Sigmoid colon (tissue), 6 donors: ENCODE measurements at regions not wholly inside any gene's neighbourhood (a gene's known extent, or its start where the extent isn't known, plus 50 kb on each side); places are given as distances from the start of the nearest gene placed in this dataset.

Source experiments
- DNase-seq: peaks from one replicate; pipeline ENCODE4 v3.0.0-alpha.2; 2019
- H3K27ac ChIP-seq, 4 donors: fragments of 200-600 bp; sonication (generic); one replicate each; pipeline ENCODE4 v1.5.1; 2016 to 2019; ENCODE audit warnings: mild to moderate bottlenecking in 1 of 4
- H3K27me3 ChIP-seq, 3 donors: fragments of 200-600 bp; sonication (generic); one replicate each; pipeline ENCODE4 v1.5.1; 2019; ENCODE audit warnings: mild to moderate bottlenecking in 1 of 3
- H3K36me3 ChIP-seq, 4 donors: fragments of 200-600 bp; sonication (generic); one replicate each; pipeline ENCODE4 v1.5.1; 2016 to 2019
- H3K4me1 ChIP-seq, 4 donors: fragments of 200-600 bp; sonication (generic); one replicate each; pipeline ENCODE4 v1.5.1; 2017 to 2019
- H3K4me3 ChIP-seq, 4 donors: fragments of 200-600 bp; sonication (generic); one replicate each; pipeline ENCODE4 v1.5.1; 2017 to 2019; ENCODE audit warnings: mild to moderate bottlenecking in 2 of 4, moderate library complexity in 1 of 4
- H3K9me3 ChIP-seq, 4 donors: fragments of 200-600 bp in 3 of 4; sonication (generic) in 3 of 4; one replicate each; pipeline versions ENCODE4 v1.5.1 to v1.6.1; 2013 to 2019
- CTCF ChIP-seq, 4 experiments: fragments of 450-650 bp in 3 of 4; fragments of 200-600 bp in 1 of 4; IDR thresholded peaks; one replicate each; pipeline ENCODE4 v1.5.1; 2016 to 2019; ENCODE audit warnings: antibody characterized with exemption in 4 of 4, mild to moderate bottlenecking in 3 of 4, moderate library complexity in 2 of 4
- EP300 ChIP-seq, 4 donors: sonication (generic); formaldehyde crosslinking; IDR thresholded peaks; one replicate each; pipeline ENCODE4 v1.6.1; 2017; ENCODE audit warnings: antibody characterized with exemption in 4 of 4
- POLR2A ChIP-seq, 2 donors: fragments of 450-650 bp; IDR thresholded peaks; one replicate each; pipeline ENCODE4 v1.6.1; 2016; ENCODE audit warnings: antibody characterized with exemption in 2 of 2, mild to moderate bottlenecking in 2 of 2, moderate library complexity in 2 of 2
- POLR2AphosphoS5 ChIP-seq, 4 donors: sonication (generic); formaldehyde crosslinking; IDR thresholded peaks; one replicate each; pipeline ENCODE4 v1.6.1; 2017; ENCODE audit warnings: antibody characterized with exemption in 4 of 4
- WGBS, 2 donors: extraction: QIAGEN DNeasy Blood & Tissue Kit; methylation state at CpG; one replicate each; pipeline ENCODE4 v1.1.7; 2013; 5-methylcytosine and 5-hydroxymethylcytosine counted together
- intact Hi-C: fragments of 100-400 bp; cut with DNase I; formaldehyde crosslinking; loops from one replicate; pipeline ENCODE4 v1.15.1; 2023
- donor health status: healthy with polysubstance abuse.
- donor health status: healthy.

GRCh38 chr2:19559596-19560240 lies 201.3 kb upstream of the OSR1 start:
- TF ChIP-seq CTCF (IDR thresholded peaks at IDR 0.05) = no peak
- TF ChIP-seq POLR2A (IDR thresholded peaks at IDR 0.05) = no peak
- TF ChIP-seq POLR2AphosphoS5 (IDR thresholded peaks at IDR 0.05) = no peak
- no peak for TF ChIP-seq EP300 (IDR thresholded peaks at IDR 0.05)
- Histone ChIP-seq H3K9me3 (no peaks in the 10 kb centered on the region), H3K4me1 (no peaks in the 10 kb centered on the region), H3K27me3 (no peaks in the 10 kb centered on the region), H3K27ac (no peak overlapping the region), H3K36me3 (no peaks in the 10 kb centered on the region), H3K4me3 (no peak overlapping the region)
- intact Hi-C loops = no loop called here
- 17 to 42% methylated on average over 9 of the region's 9 CpGs for WGBS, 2 donors
- no peak for DNase-seq

GRCh38 chr2:19556648-19557047 lies 198.2 kb upstream of the OSR1 start:
- intact Hi-C loops = no loop called here
- WGBS, 2 donors = 87 to 90% methylated on average over 2 of the region's 2 CpGs

GRCh38 chr2:19554520-19554919 lies 196.1 kb upstream of the OSR1 start:
- H3K4me1 ChIP-seq = no peaks in the 10 kb centered on the region
- no peak overlapping the region for H3K27ac ChIP-seq
- no peak for TF ChIP-seq POLR2AphosphoS5 (IDR thresholded peaks at IDR 0.05)
- no peak for TF ChIP-seq EP300 (IDR thresholded peaks at IDR 0.05)
- TF ChIP-seq POLR2A (IDR thresholded peaks at IDR 0.05) = no peak
- no peak for TF ChIP-seq CTCF (IDR thresholded peaks at IDR 0.05)
- intact Hi-C loops = no loop called here
- 76 to 93% methylated on average over 1 of the region's 1 CpG for WGBS, 2 donors
- H3K9me3 ChIP-seq = no peaks in the 10 kb centered on the region
- DNase-seq = no peak
- H3K36me3 ChIP-seq = no peaks in the 10 kb centered on the region
- no peaks in the 10 kb centered on the region for H3K27me3 ChIP-seq
- H3K4me3 ChIP-seq = no peak overlapping the region

More at GRCh38 chr2:19556648-19557047, 198.2 kb upstream of the OSR1 start:
- Histone ChIP-seq H3K4me1 (no peaks in the 10 kb centered on the region), H3K36me3 (no peaks in the 10 kb centered on the region), H3K4me3 (no peak overlapping the region), H3K27ac (no peak overlapping the region), H3K9me3 (no peaks in the 10 kb centered on the region), H3K27me3 (no peaks in the 10 kb centered on the region)
- TF ChIP-seq CTCF (IDR thresholded peaks at IDR 0.05) (no peak), POLR2AphosphoS5 (IDR thresholded peaks at IDR 0.05) (no peak), EP300 (IDR thresholded peaks at IDR 0.05) (no peak), POLR2A (IDR thresholded peaks at IDR 0.05) (no peak)
- no peak for DNase-seq

- Histone ChIP-seq H3K9me3 (no peaks in the 10 kb centered on the region), H3K27me3 (no peaks in the 10 kb centered on the region), H3K4me3 (no peak overlapping the region), H3K27ac (no peak overlapping the region), H3K4me1 (no peaks in the 10 kb centered on the region), H3K36me3 (no peaks in the 10 kb centered on the region)
- intact Hi-C loops = no loop called here
- no peak for DNase-seq
- TF ChIP-seq POLR2A (IDR thresholded peaks at IDR 0.05) = no peak
- no peak for TF ChIP-seq POLR2AphosphoS5 (IDR thresholded peaks at IDR 0.05)
- no peak for TF ChIP-seq CTCF (IDR thresholded peaks at IDR 0.05)
- TF ChIP-seq EP300 (IDR thresholded peaks at IDR 0.05) = no peak
- WGBS, 2 donors = 71 to 80% methylated on average over 1 of the region's 1 CpG
Measured at GRCh38 chr2:19552270-19552669, 193.8 kb upstream of the OSR1 start.

GRCh38 chr2:19550750-19551149 lies 192.3 kb upstream of the OSR1 start:
- H3K9me3 ChIP-seq = no peaks in the 10 kb centered on the region
- no peak for DNase-seq
- no peak overlapping the region for H3K27ac ChIP-seq
- no peak overlapping the region for H3K4me3 ChIP-seq
- 85 to 88% methylated on average over 9 of the region's 9 CpGs for WGBS, 2 donors
- intact Hi-C loops = no loop called here
- H3K4me1 ChIP-seq = no peaks in the 10 kb centered on the region
- TF ChIP-seq POLR2AphosphoS5 (IDR thresholded peaks at IDR 0.05) = no peak
- TF ChIP-seq CTCF (IDR thresholded peaks at IDR 0.05) = no peak
- TF ChIP-seq EP300 (IDR thresholded peaks at IDR 0.05) = no peak
- no peak for TF ChIP-seq POLR2A (IDR thresholded peaks at IDR 0.05)
- no peaks in the 10 kb centered on the region for H3K36me3 ChIP-seq
- no peaks in the 10 kb centered on the region for H3K27me3 ChIP-seq
